Mesendoderm (in vitro differentiated cells): ENCODE measurements at regions not wholly inside any gene's neighbourhood (a gene's known extent, or its start where the extent isn't known, plus 50 kb on each side); places are given as distances from the start of the nearest gene placed in this dataset.
A peak's percentile ranks its signal among the peaks of the same experiment; 100 is the strongest.

Experiments
- DNase-seq: peaks from one replicate; pipeline ENCODE4 v3.0.0; 2013
- H2AK5ac ChIP-seq: 2 replicates; pipeline ENCODE4 v1.6.1; 2013; ENCODE audit warnings: low read length, inconsistent platforms
- H2BK120ac ChIP-seq: 2 replicates; pipeline ENCODE4 v1.6.1; 2013; ENCODE audit warnings: low read depth, mild to moderate bottlenecking, low read length, moderate library complexity, mixed read lengths
- H2BK15ac ChIP-seq: replicated peaks from 2 replicates; pipeline ENCODE4 v1.6.1; 2013; ENCODE audit warnings: low read depth, mild to moderate bottlenecking, moderate library complexity
- H2BK5ac ChIP-seq: 2 replicates; pipeline ENCODE4 v1.6.1; 2013; ENCODE audit warnings: low read length, inconsistent platforms
- H3K18ac ChIP-seq: 2 replicates; pipeline ENCODE4 v1.6.1; 2013; ENCODE audit warnings: mild to moderate bottlenecking, low read length, mixed read lengths
- H3K23ac ChIP-seq: one replicate; pipeline ENCODE4 v1.6.1; 2013; ENCODE audit warnings: low read length
- H3K27ac ChIP-seq: 2 replicates; pipeline ENCODE4 v1.5.1; 2013; ENCODE audit warnings: low read depth, mild to moderate bottlenecking, inconsistent platforms, low read length, moderate library complexity
- H3K27me3 ChIP-seq: 2 replicates; pipeline ENCODE4 v1.6.1; 2013; ENCODE audit warnings: low read length, control low read depth, mild to moderate bottlenecking, inconsistent platforms; ENCODE audit not compliant: insufficient read depth, poor library complexity
- H3K36me3 ChIP-seq: 2 replicates; pipeline ENCODE4 v1.6.1; 2013; ENCODE audit warnings: low read length, inconsistent platforms; ENCODE audit not compliant: control insufficient read depth, insufficient read depth
- H3K4ac ChIP-seq: one replicate; pipeline ENCODE4 v1.6.1; 2013; ENCODE audit warnings: low read depth, mild to moderate bottlenecking, low read length, moderate library complexity
- H3K4me1 ChIP-seq: 2 replicates; pipeline ENCODE4 v1.6.1; 2013; ENCODE audit warnings: low read depth, low read length, inconsistent platforms; ENCODE audit not compliant: control insufficient read depth
- H3K4me2 ChIP-seq: 2 replicates; pipeline ENCODE4 v1.6.1; 2013; ENCODE audit warnings: low read length
- H3K4me3 ChIP-seq: 2 replicates; pipeline ENCODE4 v1.5.1; 2013; ENCODE audit warnings: mild to moderate bottlenecking, low read length
- H3K56ac ChIP-seq: one replicate; pipeline ENCODE4 v1.6.1; 2013; ENCODE audit warnings: low read length
- H3K79me1 ChIP-seq: 2 replicates; pipeline ENCODE4 v1.6.1; 2013; ENCODE audit warnings: low read length, inconsistent platforms
- H3K79me2 ChIP-seq: 2 replicates; pipeline ENCODE4 v1.6.1; 2013; ENCODE audit warnings: mild to moderate bottlenecking, low read length; ENCODE audit not compliant: control insufficient read depth, insufficient read depth
- H3K9ac ChIP-seq: 2 replicates; pipeline ENCODE4 v1.6.1; 2013; ENCODE audit warnings: low read length, inconsistent platforms
- H4K5ac ChIP-seq: one replicate; pipeline ENCODE4 v1.6.1; 2013; ENCODE audit warnings: low read length
- H4K8ac ChIP-seq: one replicate; pipeline ENCODE4 v1.6.1; 2013; ENCODE audit warnings: low read depth, mild to moderate bottlenecking, control low read depth, low read length, moderate library complexity
- WGBS: extraction: QIAGEN DNeasy Blood & Tissue Kit; methylation state at CpG from one replicate; pipeline ENCODE4 v1.1.7; 2013; ENCODE audit warnings: low lambda C conversion rate, missing lambda C conversion rate; ENCODE audit not compliant: insufficient coverage; ENCODE audit errors: extremely low coverage; 5-methylcytosine and 5-hydroxymethylcytosine counted together

DNA sequence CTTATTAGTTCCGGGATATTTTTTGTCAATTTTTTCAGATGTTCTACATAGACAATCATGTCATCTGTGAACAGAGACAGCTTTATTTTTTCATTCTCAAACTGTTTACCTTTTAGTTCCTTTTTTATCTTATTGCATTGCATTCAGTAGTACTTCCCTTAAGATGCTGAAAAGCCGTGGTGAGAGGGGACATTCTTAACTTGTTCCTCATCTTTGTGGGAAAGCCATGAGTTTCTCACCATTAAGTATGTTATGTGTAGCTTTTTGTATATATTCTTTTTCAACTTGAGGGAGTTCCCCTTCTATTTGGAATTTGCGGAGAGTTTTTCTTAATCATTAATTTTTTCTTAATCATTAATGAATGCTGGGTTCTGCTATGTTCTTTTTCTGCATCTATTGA lies 1727.1 kb upstream of the SEL1L start:
- H3K79me1 ChIP-seq: no peaks in the 10 kb centered on the region
- H4K8ac ChIP-seq: no peak overlapping the region
- H3K36me3 ChIP-seq: no peaks in the 10 kb centered on the region
- H3K4ac ChIP-seq: no peak overlapping the region
- no peak overlapping the region for H3K27ac ChIP-seq
- no peak overlapping the region for H3K9ac ChIP-seq
- no peak overlapping the region for H2BK5ac ChIP-seq
- no peak overlapping the region for H3K18ac ChIP-seq
- DNase-seq: no peak
- no CpG with 5 or more reads among the region's 3 CpGs for WGBS
- no peak overlapping the region for H4K5ac ChIP-seq
- H2BK120ac ChIP-seq: no peak overlapping the region
- no peak overlapping the region for H3K4me3 ChIP-seq
- H3K56ac ChIP-seq: no peak overlapping the region
- H2BK15ac ChIP-seq: no peak overlapping the region
- no peaks in the 10 kb centered on the region for H3K79me2 ChIP-seq
- no peaks in the 10 kb centered on the region for H3K27me3 ChIP-seq
- H3K4me2 ChIP-seq: no peak overlapping the region
- H3K23ac ChIP-seq: no peak overlapping the region
- no peaks in the 10 kb centered on the region for H3K4me1 ChIP-seq
- no peak overlapping the region for H2AK5ac ChIP-seq

GRCh38 chr14:83269583-83269982 lies 1735.9 kb upstream of the SEL1L start:
- Histone ChIP-seq H3K36me3 (no peaks in the 10 kb centered on the region), H3K23ac (no peak overlapping the region), H3K18ac (no peak overlapping the region), H4K5ac (no peak overlapping the region), H3K4me3 (no peak overlapping the region), H3K79me2 (no peaks in the 10 kb centered on the region), H3K79me1 (no peaks in the 10 kb centered on the region), H2AK5ac (no peak overlapping the region), H3K27ac (no peak overlapping the region), H2BK120ac (no peak overlapping the region), H3K27me3 (no peaks in the 10 kb centered on the region), H2BK15ac (no peak overlapping the region), H3K4me1 (no peaks in the 10 kb centered on the region), H3K4me2 (no peak overlapping the region), H3K56ac (no peak overlapping the region), H4K8ac (no peak overlapping the region), H3K9ac (no peak overlapping the region), H3K4ac (no peak overlapping the region), H2BK5ac (no peak overlapping the region)
- DNase-seq: no peak
- 100% methylated on average over 2 of the region's 3 CpGs for WGBS

GRCh38 chr14:83271663-83272062 lies 1738.0 kb upstream of the SEL1L start:
- no peak overlapping the region for H2BK15ac ChIP-seq
- H3K4me2 ChIP-seq: no peak overlapping the region
- no peak overlapping the region for H3K4ac ChIP-seq
- H3K56ac ChIP-seq: no peak overlapping the region
- no peaks in the 10 kb centered on the region for H3K79me1 ChIP-seq
- no peak overlapping the region for H3K23ac ChIP-seq
- H4K8ac ChIP-seq: no peak overlapping the region
- H2AK5ac ChIP-seq: no peak overlapping the region
- no peak overlapping the region for H2BK5ac ChIP-seq
- no peaks in the 10 kb centered on the region for H3K36me3 ChIP-seq
- peak; percentile 23 for DNase-seq
- no peak overlapping the region for H2BK120ac ChIP-seq
- H3K27me3 ChIP-seq: no peaks in the 10 kb centered on the region
- H3K4me3 ChIP-seq: no peak overlapping the region
- H3K9ac ChIP-seq: no peak overlapping the region
- no CpG with 5 or more reads among the region's 2 CpGs for WGBS
- no peaks in the 10 kb centered on the region for H3K79me2 ChIP-seq
- H3K18ac ChIP-seq: no peak overlapping the region
- no peaks in the 10 kb centered on the region for H3K4me1 ChIP-seq
- H4K5ac ChIP-seq: no peak overlapping the region
- H3K27ac ChIP-seq: no peak overlapping the region

DNA sequence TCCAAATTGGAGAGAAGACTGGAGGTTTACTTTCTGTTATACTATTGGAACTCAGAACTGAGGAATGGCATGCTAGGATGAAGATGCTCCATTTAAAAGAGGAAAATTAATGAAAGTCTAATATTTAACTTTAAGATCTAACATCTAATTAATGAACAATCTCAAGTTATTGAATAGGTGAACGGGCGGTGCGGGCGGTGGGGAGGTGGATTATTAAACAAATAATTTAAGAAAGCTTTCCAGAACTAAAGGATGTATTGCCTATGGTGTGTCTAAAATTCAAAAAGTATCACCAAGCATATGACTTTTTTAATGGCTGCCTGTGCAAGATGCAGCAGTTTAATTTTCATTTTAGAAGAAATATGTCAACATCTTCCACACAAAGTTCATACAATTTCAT lies 1747.1 kb upstream of the SEL1L start:
- Histone ChIP-seq H3K79me2 (no peaks in the 10 kb centered on the region), H2BK120ac (no peak overlapping the region), H4K8ac (no peak overlapping the region), H3K79me1 (no peaks in the 10 kb centered on the region), H3K4me2 (no peak overlapping the region), H3K18ac (no peak overlapping the region), H3K23ac (no peak overlapping the region), H2AK5ac (no peak overlapping the region), H3K27me3 (no peaks in the 10 kb centered on the region), H3K4me3 (no peak overlapping the region), H4K5ac (no peak overlapping the region), H3K9ac (no peak overlapping the region), H3K27ac (no peak overlapping the region), H3K4ac (no peak overlapping the region), H2BK5ac (no peak overlapping the region), H3K4me1 (no peaks in the 10 kb centered on the region), H2BK15ac (no peak overlapping the region), H3K56ac (no peak overlapping the region), H3K36me3 (no peaks in the 10 kb centered on the region)
- no CpG with 5 or more reads among the region's 4 CpGs for WGBS
- DNase-seq: no peak

DNA sequence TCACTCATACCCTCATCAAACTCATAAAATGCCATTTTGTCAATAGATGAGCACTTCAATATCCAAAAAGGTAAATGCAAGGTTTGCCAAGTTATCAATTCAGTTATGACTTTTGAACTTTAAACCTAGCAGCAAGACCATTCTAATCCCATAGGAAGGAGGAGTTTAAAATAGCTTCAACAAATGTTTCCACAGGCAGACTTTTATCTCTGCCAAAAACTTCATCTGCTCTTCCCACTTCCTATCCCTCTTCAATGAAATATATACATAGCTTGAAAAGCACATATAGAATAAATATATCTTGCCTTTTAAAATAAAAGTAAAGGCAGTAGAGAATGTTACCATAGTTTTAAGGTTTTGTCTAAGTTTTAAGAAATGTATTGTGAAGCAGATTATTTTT lies 1749.1 kb upstream of the SEL1L start:
- no peak overlapping the region for H4K5ac ChIP-seq
- H3K4me2 ChIP-seq: no peak overlapping the region
- no peak overlapping the region for H3K27ac ChIP-seq
- no peaks in the 10 kb centered on the region for H3K79me2 ChIP-seq
- no peak overlapping the region for H2BK5ac ChIP-seq
- H3K4me1 ChIP-seq: no peaks in the 10 kb centered on the region
- H4K8ac ChIP-seq: no peak overlapping the region
- no peak overlapping the region for H3K9ac ChIP-seq
- no peak overlapping the region for H2BK120ac ChIP-seq
- no peak overlapping the region for H3K23ac ChIP-seq
- H3K36me3 ChIP-seq: no peaks in the 10 kb centered on the region
- no peak overlapping the region for H2AK5ac ChIP-seq
- no peaks in the 10 kb centered on the region for H3K79me1 ChIP-seq
- no peak for DNase-seq
- no peaks in the 10 kb centered on the region for H3K27me3 ChIP-seq
- no peak overlapping the region for H2BK15ac ChIP-seq
- H3K4me3 ChIP-seq: no peak overlapping the region
- H3K4ac ChIP-seq: no peak overlapping the region
- no peak overlapping the region for H3K18ac ChIP-seq
- no peak overlapping the region for H3K56ac ChIP-seq

GRCh38 chr14:83287300-83287699 lies 1753.6 kb upstream of the SEL1L start:
- no peak overlapping the region for H3K4me2 ChIP-seq
- no peak overlapping the region for H3K18ac ChIP-seq
- H2BK15ac ChIP-seq: no peak overlapping the region
- no peaks in the 10 kb centered on the region for H3K79me2 ChIP-seq
- H2AK5ac ChIP-seq: no peak overlapping the region
- H3K36me3 ChIP-seq: no peaks in the 10 kb centered on the region
- DNase-seq: no peak
- no peak overlapping the region for H3K4me3 ChIP-seq
- H3K27me3 ChIP-seq: no peaks in the 10 kb centered on the region
- no peak overlapping the region for H2BK5ac ChIP-seq
- no peak overlapping the region for H2BK120ac ChIP-seq
- H3K79me1 ChIP-seq: no peaks in the 10 kb centered on the region
- no peak overlapping the region for H3K4ac ChIP-seq
- H4K8ac ChIP-seq: no peak overlapping the region
- H4K5ac ChIP-seq: no peak overlapping the region
- no peak overlapping the region for H3K23ac ChIP-seq
- H3K4me1 ChIP-seq: no peaks in the 10 kb centered on the region
- no peak overlapping the region for H3K56ac ChIP-seq
- H3K27ac ChIP-seq: no peak overlapping the region
- no peak overlapping the region for H3K9ac ChIP-seq
- no CpG with 5 or more reads among the region's 2 CpGs for WGBS
